ENCODE measurements at regions not wholly inside any gene's neighbourhood (a gene's known extent, or its start where the extent isn't known, plus 50 kb on each side); places are given as distances from the start of the nearest gene placed in this dataset.

DNA sequence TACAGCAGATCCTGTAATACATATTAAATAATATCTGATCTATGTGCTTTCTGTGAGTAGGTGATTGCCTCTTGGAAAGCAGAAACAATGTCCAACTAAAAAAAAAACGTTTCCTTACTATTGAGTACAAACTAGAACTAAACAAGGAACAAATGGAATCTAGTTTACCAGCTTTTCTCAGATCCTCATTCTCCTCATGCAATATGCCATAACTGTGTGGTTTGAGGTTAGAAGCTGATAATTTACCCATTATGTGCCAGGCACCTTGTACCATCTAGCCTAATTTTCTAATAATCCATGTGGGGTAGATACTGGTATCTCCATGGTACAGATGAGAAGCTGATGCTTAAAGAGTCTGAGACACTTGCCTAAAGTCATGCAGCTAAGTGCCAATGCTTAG lies 154.7 kb downstream of the PTGER3 start:
- TF ChIP-seq, protein P1, sequence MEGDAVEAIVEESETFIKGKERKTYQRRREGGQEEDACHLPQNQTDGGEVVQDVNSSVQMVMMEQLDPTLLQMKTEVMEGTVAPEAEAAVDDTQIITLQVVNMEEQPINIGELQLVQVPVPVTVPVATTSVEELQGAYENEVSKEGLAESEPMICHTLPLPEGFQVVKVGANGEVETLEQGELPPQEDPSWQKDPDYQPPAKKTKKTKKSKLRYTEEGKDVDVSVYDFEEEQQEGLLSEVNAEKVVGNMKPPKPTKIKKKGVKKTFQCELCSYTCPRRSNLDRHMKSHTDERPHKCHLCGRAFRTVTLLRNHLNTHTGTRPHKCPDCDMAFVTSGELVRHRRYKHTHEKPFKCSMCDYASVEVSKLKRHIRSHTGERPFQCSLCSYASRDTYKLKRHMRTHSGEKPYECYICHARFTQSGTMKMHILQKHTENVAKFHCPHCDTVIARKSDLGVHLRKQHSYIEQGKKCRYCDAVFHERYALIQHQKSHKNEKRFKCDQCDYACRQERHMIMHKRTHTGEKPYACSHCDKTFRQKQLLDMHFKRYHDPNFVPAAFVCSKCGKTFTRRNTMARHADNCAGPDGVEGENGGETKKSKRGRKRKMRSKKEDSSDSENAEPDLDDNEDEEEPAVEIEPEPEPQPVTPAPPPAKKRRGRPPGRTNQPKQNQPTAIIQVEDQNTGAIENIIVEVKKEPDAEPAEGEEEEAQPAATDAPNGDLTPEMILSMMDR (IDR thresholded peaks at IDR 0.05) = no peak
- TF ChIP-seq POLR2A (IDR thresholded peaks at IDR 0.05) = no peak
- TF ChIP-seq POLR2AphosphoS5 (IDR thresholded peaks at IDR 0.05) = no peak

Data from suprapubic skin (tissue), 4 donors.